SW 1271 (cell line): ENCODE measurements at regions not wholly inside any gene's neighbourhood (a gene's known extent, or its start where the extent isn't known, plus 50 kb on each side); places are given as distances from the start of the nearest gene placed in this dataset.

Experiments
- DNase-seq, 2 experiments: peaks; one replicate each; lab custom pipeline; 2025; lab: John Stamatoyannopoulos, UW

GRCh38 chr9:108551030-108551841, 304.6 kb downstream of the ACTL7B start:
- peak in 1 of 2 experiments; percentile 76 for DNase-seq

- DNase-seq: no peak
Observed at GRCh38 chr9:108550106-108550505, 305.7 kb downstream of the ACTL7B start.

GRCh38 chr9:108549184-108549583, 306.6 kb downstream of the ACTL7B start:
- no peak for DNase-seq

GRCh38 chr9:108547411-108548135, 308.2 kb downstream of the ACTL7B start:
- no peak for DNase-seq

- DNase-seq: no peak
Observed at GRCh38 chr9:108546215-108546614, 309.6 kb downstream of the ACTL7B start.

- no peak for DNase-seq
Observed at GRCh38 chr9:108545436-108545835, 310.4 kb downstream of the ACTL7B start.

GRCh38 chr9:108544866-108545265, 310.9 kb downstream of the ACTL7B start:
- DNase-seq: no peak

- no peak for DNase-seq
Observed at GRCh38 chr9:108543251-108543778, 312.5 kb downstream of the ACTL7B start.

GRCh38 chr9:108537756-108538155, 318.0 kb downstream of the ACTL7B start:
- no peak for DNase-seq

- no peak for DNase-seq
Observed at GRCh38 chr9:108536836-108537601, 318.8 kb downstream of the ACTL7B start.

GRCh38 chr9:108535526-108535925, 320.3 kb downstream of the ACTL7B start:
- DNase-seq: peak in 1 of 2 experiments; percentile 20

- peak; percentile 49 to 82 for DNase-seq
Observed at GRCh38 chr9:108534741-108535140, 321.0 kb downstream of the ACTL7B start.

GRCh38 chr9:108530141-108530540, 325.6 kb downstream of the ACTL7B start:
- no peak for DNase-seq

- DNase-seq: no peak
Observed at GRCh38 chr9:108528231-108528630, 327.6 kb downstream of the ACTL7B start.

GRCh38 chr9:108526518-108526917, 329.3 kb downstream of the ACTL7B start:
- DNase-seq: no peak

- DNase-seq: no peak
Observed at GRCh38 chr9:108525186-108525585, 330.6 kb downstream of the ACTL7B start.

GRCh38 chr9:108521063-108521590, 334.7 kb downstream of the ACTL7B start:
- no peak for DNase-seq

- DNase-seq: no peak
Observed at GRCh38 chr9:108519437-108519836, 336.3 kb downstream of the ACTL7B start.

- DNase-seq: no peak
Observed at GRCh38 chr9:108517651-108518365, 338.0 kb downstream of the ACTL7B start.

GRCh38 chr9:108516391-108516790, 339.4 kb downstream of the ACTL7B start:
- DNase-seq: no peak

- no peak for DNase-seq
Observed at GRCh38 chr9:108515856-108516255, 339.9 kb downstream of the ACTL7B start.
